GM23248 (cell line): ENCODE measurements at regions not wholly inside any gene's neighbourhood (a gene's known extent, or its start where the extent isn't known, plus 50 kb on each side); places are given as distances from the start of the nearest gene placed in this dataset.
A peak's percentile ranks its signal among the peaks of the same experiment; 100 is the strongest.

Source experiments
- DNase-seq: peaks from one replicate; pipeline ENCODE4 v3.0.0-alpha.2; 2015
- H2AFZ ChIP-seq: fragments of 200-600 bp; sonication (generic); 2 replicates; pipeline ENCODE4 v1.6.1; 2016; ENCODE audit warnings: antibody characterized with exemption
- H3F3A ChIP-seq: fragments of 200-600 bp; sonication (generic); 2 replicates; pipeline ENCODE4 v1.6.1; 2016; ENCODE audit warnings: mild to moderate bottlenecking, antibody characterized with exemption, mixed run types; ENCODE audit not compliant: insufficient read depth
- H3K27ac ChIP-seq: fragments of 200-600 bp; sonication (generic); 2 replicates; pipeline ENCODE4 v1.5.1; 2016; ENCODE audit warnings: mild to moderate bottlenecking
- H3K27me3 ChIP-seq: fragments of 200-600 bp; sonication (generic); replicated peaks from 2 replicates; pipeline ENCODE4 v1.6.1; 2016; ENCODE audit warnings: mild to moderate bottlenecking; ENCODE audit not compliant: insufficient read depth
- H3K36me3 ChIP-seq: fragments of 200-600 bp; sonication (generic); 2 replicates; pipeline ENCODE4 v1.6.1; 2016; ENCODE audit warnings: low read depth, mild to moderate bottlenecking
- H3K4me1 ChIP-seq: fragments of 200-600 bp; sonication (generic); 2 replicates; pipeline ENCODE4 v1.6.1; 2016; ENCODE audit warnings: mild to moderate bottlenecking; ENCODE audit not compliant: insufficient read depth
- H3K4me2 ChIP-seq: fragments of 200-600 bp; sonication (generic); one replicate; pipeline ENCODE4 v1.6.1; 2016; ENCODE audit warnings: mild to moderate bottlenecking; ENCODE audit not compliant: unreplicated experiment
- H3K4me3 ChIP-seq: fragments of 200-600 bp; sonication (generic); 2 replicates; pipeline ENCODE4 v1.5.1; 2016; ENCODE audit warnings: mild to moderate bottlenecking
- H3K79me2 ChIP-seq: fragments of 200-600 bp; sonication (generic); 2 replicates; pipeline ENCODE4 v1.6.1; 2016; ENCODE audit warnings: mild to moderate bottlenecking; ENCODE audit not compliant: insufficient read depth
- H3K9ac ChIP-seq: fragments of 200-600 bp; sonication (generic); 2 replicates; pipeline ENCODE4 v1.6.1; 2016; ENCODE audit warnings: mild to moderate bottlenecking
- H3K9me2 ChIP-seq: fragments of 200-600 bp; sonication (generic); 2 replicates; pipeline ENCODE4 v1.6.1; 2016; ENCODE audit warnings: mixed run types, mild to moderate bottlenecking, moderate library complexity; ENCODE audit not compliant: insufficient read depth
- H3K9me3 ChIP-seq: fragments of 200-600 bp; sonication (generic); one replicate; pipeline ENCODE4 v1.6.1; 2017; ENCODE audit warnings: low read depth
- H4K20me1 ChIP-seq: fragments of 200-600 bp; sonication (generic); 2 replicates; pipeline ENCODE4 v1.6.0; 2016; ENCODE audit not compliant: insufficient read depth
- EZH2 ChIP-seq: fragments of 200-600 bp; sonication (generic); IDR thresholded peaks from 2 replicates; pipeline ENCODE4 v1.6.1; 2018; ENCODE audit warnings: antibody characterized with exemption, mild to moderate bottlenecking; ENCODE audit not compliant: insufficient read depth, poor library complexity, severe bottlenecking
- EZH2phosphoT487 ChIP-seq: fragments of 200-600 bp; sonication (generic); IDR thresholded peaks from 2 replicates; pipeline ENCODE4 v1.6.1; 2018; ENCODE audit warnings: antibody characterized with exemption, moderate library complexity, mild to moderate bottlenecking, low read depth; ENCODE audit not compliant: insufficient read depth
- WGBS, 2 experiments: methylation state at CpG; one replicate each; pipeline ENCODE4 v1.1.6; 2015 to 2017; ENCODE audit warnings: low lambda C conversion rate in 2 of 2, low coverage in 1 of 2; ENCODE audit errors: missing lambda C conversion rate in 2 of 2; 5-methylcytosine and 5-hydroxymethylcytosine counted together
- in situ Hi-C: fragments of 300-500 bp; cut with MboI; formaldehyde crosslinking; loops from 2 replicates; pipeline ENCODE4 v1.15.0; 2020

GRCh38 chrX:10750581-10750980 is 130.2 kb upstream of the MID1 start:
- Histone ChIP-seq H2AFZ (no peak overlapping the region), H4K20me1 (no peaks in the 10 kb centered on the region), H3K27ac (no peak overlapping the region), H3K4me1 (peaks cover 29% of the 10 kb centered on the region), H3F3A (peaks cover 23% of the 10 kb centered on the region), H3K9ac (no peak overlapping the region), H3K36me3 (no peaks in the 10 kb centered on the region), H3K27me3 (no peaks in the 10 kb centered on the region), H3K9me3 (no peaks in the 10 kb centered on the region), H3K4me3 (no peak overlapping the region), H3K9me2 (no peaks in the 10 kb centered on the region), H3K79me2 (no peaks in the 10 kb centered on the region), H3K4me2 (no peak overlapping the region)
- WGBS, 2 experiments, result 90 to 94% methylated on average over 7 of the region's 7 CpGs
- in situ Hi-C loops, result no loop called here
- no peak for DNase-seq
- TF ChIP-seq EZH2phosphoT487 (no peak), EZH2 (no peak)

- Histone ChIP-seq H3K4me1 (peaks cover 42% of the 10 kb centered on the region), H3K27ac (no peak overlapping the region), H3K4me3 (no peak overlapping the region), H4K20me1 (no peaks in the 10 kb centered on the region), H3K9me3 (no peaks in the 10 kb centered on the region), H3K27me3 (no peaks in the 10 kb centered on the region), H3K36me3 (no peaks in the 10 kb centered on the region), H2AFZ (no peak overlapping the region), H3K9ac (no peak overlapping the region), H3K79me2 (no peaks in the 10 kb centered on the region), H3K4me2 (no peak overlapping the region), H3K9me2 (no peaks in the 10 kb centered on the region), H3F3A (peaks cover 39% of the 10 kb centered on the region)
- no peak for DNase-seq
- WGBS, 2 experiments, result 43 to 52% methylated on average over 3 of the region's 3 CpGs
- in situ Hi-C loops, result no loop called here
- TF ChIP-seq EZH2phosphoT487 (no peak), EZH2 (no peak)
Measured at GRCh38 chrX:10753116-10753515, 132.7 kb upstream of the MID1 start.

GRCh38 chrX:10754445-10754844 is 134.1 kb upstream of the MID1 start:
- in situ Hi-C loops, result no loop called here
- no peaks in the 10 kb centered on the region for H3K36me3 ChIP-seq
- no peaks in the 10 kb centered on the region for H3K9me2 ChIP-seq
- H4K20me1 ChIP-seq, result no peaks in the 10 kb centered on the region
- no peak overlapping the region for H2AFZ ChIP-seq
- H3K4me1 ChIP-seq, result peaks cover 32% of the 10 kb centered on the region
- H3K4me3 ChIP-seq, result no peak overlapping the region
- no peaks in the 10 kb centered on the region for H3K79me2 ChIP-seq
- DNase-seq, result no peak
- no peaks in the 10 kb centered on the region for H3K9me3 ChIP-seq
- WGBS, 2 experiments, result 94 to 97% methylated on average over 6 of the region's 6 CpGs
- TF ChIP-seq EZH2phosphoT487 (no peak), EZH2 (no peak)
- H3K27ac ChIP-seq, result peak overlapping the region; percentile 85
- H3K27me3 ChIP-seq, result no peaks in the 10 kb centered on the region
- no peak overlapping the region for H3K9ac ChIP-seq
- no peak overlapping the region for H3K4me2 ChIP-seq
- peaks cover 29% of the 10 kb centered on the region for H3F3A ChIP-seq

GRCh38 chrX:10755439-10756334 is 135.3 kb upstream of the MID1 start:
- peaks cover 30% of the 10 kb centered on the region for H3K4me1 ChIP-seq
- peak overlapping the region; percentile 78 for H3K4me2 ChIP-seq
- H3K36me3 ChIP-seq, result no peaks in the 10 kb centered on the region
- H3F3A ChIP-seq, result peaks cover 29% of the 10 kb centered on the region
- DNase-seq, result peak; percentile 67
- no peak for TF ChIP-seq EZH2
- TF ChIP-seq EZH2phosphoT487, result no peak
- H3K27me3 ChIP-seq, result no peaks in the 10 kb centered on the region
- WGBS, 2 experiments, result 9 to 13% methylated on average over 9 of the region's 9 CpGs
- no peaks in the 10 kb centered on the region for H3K9me2 ChIP-seq
- no peaks in the 10 kb centered on the region for H3K79me2 ChIP-seq
- in situ Hi-C loops, result no loop called here
- H3K9ac ChIP-seq, result peak overlapping the region; percentile 69
- H3K9me3 ChIP-seq, result no peaks in the 10 kb centered on the region
- peak overlapping the region; percentile 64 for H3K4me3 ChIP-seq
- H4K20me1 ChIP-seq, result no peaks in the 10 kb centered on the region
- peak overlapping the region; percentile 85 for H3K27ac ChIP-seq
- peak overlapping the region; percentile 50 for H2AFZ ChIP-seq
